ENCODE measurements at regions not wholly inside any gene's neighbourhood (a gene's known extent, or its start where the extent isn't known, plus 50 kb on each side); places are given as distances from the start of the nearest gene placed in this dataset.

DNA sequence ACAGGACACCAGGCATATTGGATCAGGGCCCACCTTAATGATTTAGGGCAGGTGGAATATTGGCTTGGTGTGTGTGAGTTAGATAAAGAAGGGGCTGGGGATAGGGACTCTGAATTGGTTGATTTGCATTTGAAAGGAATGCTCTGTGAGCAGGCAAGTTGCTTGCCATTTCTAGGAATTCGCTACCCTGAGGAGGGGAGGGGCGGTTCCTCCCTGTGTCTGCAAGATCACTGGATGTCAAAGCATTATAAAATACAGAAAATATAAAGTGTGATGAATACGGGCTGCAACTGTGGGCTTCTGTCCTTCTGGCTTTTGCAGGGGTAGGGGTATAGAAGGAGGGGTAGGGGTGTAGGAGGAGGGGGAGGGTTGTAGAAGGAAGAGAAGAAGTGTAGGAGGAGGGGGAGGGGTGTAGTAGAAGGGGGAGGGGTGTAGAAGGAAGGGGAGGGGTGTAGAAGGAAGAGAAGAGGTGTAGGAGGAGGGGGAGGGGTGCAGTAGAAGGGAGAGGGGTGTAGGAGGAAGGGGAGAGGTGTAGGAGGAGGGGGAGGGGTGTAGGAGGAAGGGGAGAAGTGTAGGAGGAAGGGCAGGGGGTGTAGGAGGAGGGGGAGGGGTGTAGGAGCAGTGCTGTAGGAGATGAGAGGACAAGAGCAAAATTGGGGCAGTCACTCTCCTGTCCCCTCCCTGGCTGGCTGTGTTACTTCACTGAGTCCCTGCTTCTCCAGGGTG lies 238.0 kb upstream of the COPS8 start:
- Histone ChIP-seq H3K27me3 (ENCODE audit: control insufficient read depth, insufficient read depth, low read length) (no peaks in the 10 kb centered on the region), H3K4me3 (ENCODE audit: low read depth, low read length) (no peak overlapping the region), H3K36me3 (ENCODE audit: control insufficient read depth, insufficient read depth, low read length) (no peaks in the 10 kb centered on the region)
- TF ChIP-seq, protein P1, sequence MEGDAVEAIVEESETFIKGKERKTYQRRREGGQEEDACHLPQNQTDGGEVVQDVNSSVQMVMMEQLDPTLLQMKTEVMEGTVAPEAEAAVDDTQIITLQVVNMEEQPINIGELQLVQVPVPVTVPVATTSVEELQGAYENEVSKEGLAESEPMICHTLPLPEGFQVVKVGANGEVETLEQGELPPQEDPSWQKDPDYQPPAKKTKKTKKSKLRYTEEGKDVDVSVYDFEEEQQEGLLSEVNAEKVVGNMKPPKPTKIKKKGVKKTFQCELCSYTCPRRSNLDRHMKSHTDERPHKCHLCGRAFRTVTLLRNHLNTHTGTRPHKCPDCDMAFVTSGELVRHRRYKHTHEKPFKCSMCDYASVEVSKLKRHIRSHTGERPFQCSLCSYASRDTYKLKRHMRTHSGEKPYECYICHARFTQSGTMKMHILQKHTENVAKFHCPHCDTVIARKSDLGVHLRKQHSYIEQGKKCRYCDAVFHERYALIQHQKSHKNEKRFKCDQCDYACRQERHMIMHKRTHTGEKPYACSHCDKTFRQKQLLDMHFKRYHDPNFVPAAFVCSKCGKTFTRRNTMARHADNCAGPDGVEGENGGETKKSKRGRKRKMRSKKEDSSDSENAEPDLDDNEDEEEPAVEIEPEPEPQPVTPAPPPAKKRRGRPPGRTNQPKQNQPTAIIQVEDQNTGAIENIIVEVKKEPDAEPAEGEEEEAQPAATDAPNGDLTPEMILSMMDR (IDR thresholded peaks at IDR 0.05; ENCODE audit: insufficient read depth, low read length, poor library complexity, severe bottlenecking): no peak
- no peak for DNase-seq (ENCODE audit: low read depth)

DNA sequence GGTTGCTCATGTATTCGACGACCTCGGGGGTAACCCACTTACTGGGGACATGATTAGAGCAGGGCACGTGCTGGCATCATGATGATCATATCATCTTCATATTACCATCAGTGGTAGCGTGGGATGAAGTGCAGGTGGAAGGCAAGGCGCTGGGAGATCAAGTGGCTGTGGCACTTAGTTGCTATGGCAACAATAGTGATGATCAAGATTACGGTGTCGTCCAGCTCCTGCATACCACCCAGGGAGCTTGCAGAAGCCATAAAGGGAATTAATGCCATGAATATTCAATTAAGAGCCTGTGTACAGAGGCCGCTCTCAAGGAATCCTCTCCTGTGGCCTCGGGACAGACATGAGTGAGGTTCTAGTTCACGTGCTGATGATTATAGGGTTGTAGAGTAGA lies 237.2 kb upstream of the COPS8 start:
- no peak for DNase-seq (ENCODE audit: low read depth)
- Histone ChIP-seq H3K36me3 (ENCODE audit: control insufficient read depth, insufficient read depth, low read length) (no peaks in the 10 kb centered on the region), H3K4me3 (ENCODE audit: low read depth, low read length) (no peak overlapping the region), H3K27me3 (ENCODE audit: control insufficient read depth, insufficient read depth, low read length) (no peaks in the 10 kb centered on the region)
- TF ChIP-seq, protein P1 (IDR thresholded peaks at IDR 0.05; ENCODE audit: insufficient read depth, low read length, poor library complexity, severe bottlenecking): no peak

DNA sequence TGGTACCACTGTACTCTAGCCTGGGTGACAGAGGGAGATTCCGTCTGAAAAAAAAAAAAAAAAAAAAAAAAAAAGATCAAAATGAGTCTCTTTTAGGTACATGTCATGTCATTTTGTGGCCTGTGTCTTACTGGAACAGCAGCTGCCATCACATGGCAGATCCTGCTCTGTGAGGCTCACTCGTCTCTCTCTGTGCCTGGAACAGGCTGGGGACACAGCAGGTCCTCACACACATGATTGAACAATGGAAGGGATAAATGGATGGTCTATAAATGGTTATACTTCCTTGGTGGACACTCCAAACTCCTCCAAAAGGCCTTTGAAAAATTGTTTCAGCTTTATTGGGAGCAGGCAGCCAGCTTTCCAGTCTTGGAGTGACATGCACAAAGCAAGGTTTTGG lies 236.2 kb upstream of the COPS8 start:
- no peak for DNase-seq (ENCODE audit: low read depth)
- Histone ChIP-seq H3K4me3 (ENCODE audit: low read depth, low read length) (no peak overlapping the region), H3K27me3 (ENCODE audit: control insufficient read depth, insufficient read depth, low read length) (no peaks in the 10 kb centered on the region), H3K36me3 (ENCODE audit: control insufficient read depth, insufficient read depth, low read length) (no peaks in the 10 kb centered on the region)
- TF ChIP-seq, protein P1 (IDR thresholded peaks at IDR 0.05; ENCODE audit: insufficient read depth, low read length, poor library complexity, severe bottlenecking): no peak

DNA sequence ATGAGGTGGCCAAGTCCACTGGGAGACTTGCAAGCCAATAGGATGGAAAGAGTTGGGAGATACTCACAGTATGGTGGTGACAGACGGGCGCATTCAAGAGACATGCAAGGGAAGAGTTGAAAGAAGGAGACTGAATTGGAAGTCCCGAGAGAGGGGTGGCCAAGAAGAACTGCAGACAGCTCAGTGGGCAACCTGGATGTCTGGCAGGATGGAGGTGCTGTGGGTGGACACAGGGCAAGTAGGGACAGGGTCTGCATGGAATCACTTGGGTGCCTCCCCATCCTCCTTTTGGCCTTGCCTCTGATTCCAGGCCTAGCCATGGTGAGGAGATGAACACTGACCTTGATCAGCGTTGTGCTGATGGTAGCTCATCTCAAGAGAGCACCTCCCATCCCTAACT lies 235.7 kb upstream of the COPS8 start:
- DNase-seq (ENCODE audit: low read depth): no peak
- TF ChIP-seq, protein P1 (IDR thresholded peaks at IDR 0.05; ENCODE audit: insufficient read depth, low read length, poor library complexity, severe bottlenecking): no peak
- H3K27me3 ChIP-seq (ENCODE audit: control insufficient read depth, insufficient read depth, low read length): no peaks in the 10 kb centered on the region
- no peak overlapping the region for H3K4me3 ChIP-seq (ENCODE audit: low read depth, low read length)
- no peaks in the 10 kb centered on the region for H3K36me3 ChIP-seq (ENCODE audit: control insufficient read depth, insufficient read depth, low read length)

DNA sequence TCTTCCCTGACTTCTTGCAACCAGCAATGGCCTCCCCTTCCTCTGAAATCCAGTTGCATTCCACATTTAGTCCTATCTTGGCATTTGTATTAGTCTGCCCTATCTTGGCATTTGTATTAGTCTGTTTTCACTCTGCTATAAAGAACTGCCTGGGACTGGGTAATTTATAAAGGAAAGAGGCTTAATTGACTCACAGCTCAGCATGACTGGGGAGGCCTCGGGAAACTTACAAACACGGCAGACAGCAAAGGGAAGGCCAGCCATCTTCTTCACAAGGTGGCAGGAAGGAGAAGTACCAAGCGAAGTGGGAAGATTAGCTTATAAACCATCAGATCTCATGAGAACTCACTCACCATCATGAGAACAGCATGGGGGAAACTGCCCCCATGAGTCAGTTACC lies 234.5 kb upstream of the COPS8 start:
- no peak overlapping the region for H3K4me3 ChIP-seq (ENCODE audit: low read depth, low read length)
- TF ChIP-seq, protein P1 (IDR thresholded peaks at IDR 0.05; ENCODE audit: insufficient read depth, low read length, poor library complexity, severe bottlenecking): no peak
- no peaks in the 10 kb centered on the region for H3K27me3 ChIP-seq (ENCODE audit: control insufficient read depth, insufficient read depth, low read length)
- DNase-seq (ENCODE audit: low read depth): no peak
- no peaks in the 10 kb centered on the region for H3K36me3 ChIP-seq (ENCODE audit: control insufficient read depth, insufficient read depth, low read length)
